ENCODE measurements at regions not wholly inside any gene's neighbourhood (a gene's known extent, or its start where the extent isn't known, plus 50 kb on each side); places are given as distances from the start of the nearest gene placed in this dataset.

GRCh38 chr16:54475019-54475601 lies 188.5 kb upstream of the IRX3 start:
- TF ChIP-seq EZH2phosphoT487 (IDR thresholded peaks at IDR 0.05; ENCODE audit: unreplicated experiment) (no peak), CTCF (conservative IDR thresholded peaks at IDR 0.05; ENCODE audit: low read depth in 2 of 2) (no peak), EZH2 (IDR thresholded peaks at IDR 0.05; ENCODE audit: low read depth, unreplicated experiment) (no peak), POLR2AphosphoS5 (IDR thresholded peaks at IDR 0.05; ENCODE audit: low read depth) (no peak)
